GM23338 (cell line): ENCODE measurements at regions not wholly inside any gene's neighbourhood (a gene's known extent, or its start where the extent isn't known, plus 50 kb on each side); places are given as distances from the start of the nearest gene placed in this dataset.

Experiments
- ATAC-seq: fragments of 200-7000 bp; cut with Tn5 transposase; 3 replicates; pipeline ENCODE4 v1.9.1; 2020
- DNase-seq: peaks from one replicate; pipeline ENCODE4 v3.0.0-alpha.2; 2015; ENCODE audit warnings: low spot score
- H2AFZ ChIP-seq: fragments of 200-600 bp; sonication (generic); 2 replicates; pipeline ENCODE4 v1.8.0; 2016; ENCODE audit warnings: antibody characterized with exemption, mild to moderate bottlenecking, moderate library complexity
- H3F3A ChIP-seq: fragments of 200-600 bp; sonication (generic); replicated peaks from 2 replicates; pipeline ENCODE4 v1.8.0; 2017; ENCODE audit warnings: antibody characterized with exemption, mixed run types, low read depth
- H3K27ac ChIP-seq: fragments of 200-600 bp; sonication (generic); 2 replicates; pipeline ENCODE4 v1.6.1; 2016; ENCODE audit warnings: low read depth
- H3K27me3 ChIP-seq: fragments of 200-600 bp; sonication (generic); 2 replicates; pipeline ENCODE4 v1.8.0; 2016; ENCODE audit warnings: mild to moderate bottlenecking, mixed run types, moderate library complexity; ENCODE audit not compliant: insufficient read depth
- H3K36me3 ChIP-seq: fragments of 200-600 bp; sonication (generic); 2 replicates; pipeline ENCODE4 v1.8.0; 2016; ENCODE audit warnings: mild to moderate bottlenecking; ENCODE audit not compliant: insufficient read depth
- H3K4me1 ChIP-seq: fragments of 200-600 bp; sonication (generic); 2 replicates; pipeline ENCODE4 v1.8.0; 2016; ENCODE audit warnings: mild to moderate bottlenecking, moderate library complexity; ENCODE audit not compliant: insufficient read depth
- H3K4me2 ChIP-seq: fragments of 200-600 bp; sonication (generic); 2 replicates; pipeline ENCODE4 v1.7.1; 2017; ENCODE audit warnings: mixed run types
- H3K4me3 ChIP-seq: fragments of 200-600 bp; sonication (generic); 2 replicates; pipeline ENCODE4 v1.6.1; 2016; ENCODE audit warnings: mixed run types
- H3K79me2 ChIP-seq: fragments of 200-600 bp; sonication (generic); replicated peaks from 2 replicates; pipeline ENCODE4 v1.8.0; 2017; ENCODE audit warnings: mild to moderate bottlenecking; ENCODE audit not compliant: insufficient read depth
- H3K9me2 ChIP-seq: fragments of 200-600 bp; sonication (generic); 2 replicates; pipeline ENCODE4 v1.8.0; 2017; ENCODE audit not compliant: insufficient read depth
- H4K20me1 ChIP-seq: fragments of 200-600 bp; sonication (generic); replicated peaks from 2 replicates; pipeline ENCODE4 v1.8.0; 2017; ENCODE audit warnings: mild to moderate bottlenecking; ENCODE audit not compliant: insufficient read depth
- H3K27ac Mint-ChIP-seq: 2 replicates; pipeline ENCODE4 v1.8.0; 2020; ENCODE audit warnings: inconsistent platforms, mild to moderate bottlenecking, moderate library complexity, mixed read lengths
- H3K27me3 Mint-ChIP-seq: 3 replicates; pipeline ENCODE4 v1.8.0; 2022; ENCODE audit warnings: low read depth, mild to moderate bottlenecking, moderate library complexity, mixed read lengths, inconsistent platforms; ENCODE audit not compliant: insufficient read depth, poor library complexity
- H3K36me3 Mint-ChIP-seq: 3 replicates; pipeline ENCODE4 v1.8.0; 2021; ENCODE audit warnings: low read depth, mild to moderate bottlenecking, inconsistent platforms, moderate library complexity, mixed read lengths
- H3K4me1 Mint-ChIP-seq: 3 replicates; pipeline ENCODE4 v1.8.0; 2020; ENCODE audit warnings: mild to moderate bottlenecking, inconsistent platforms, mixed read lengths
- H3K4me3 Mint-ChIP-seq: 3 replicates; pipeline ENCODE4 v1.8.0; 2021; ENCODE audit warnings: moderate library complexity, mild to moderate bottlenecking, inconsistent platforms, mixed read lengths
- H3K9me3 Mint-ChIP-seq: 3 replicates; pipeline ENCODE4 v1.8.0; 2020; ENCODE audit warnings: moderate library complexity, mild to moderate bottlenecking, inconsistent platforms, mixed read lengths
- CTCF ChIP-seq, 2 experiments: fragments of 200-600 bp in 1 of 2; sonication (generic) in 1 of 2; conservative IDR thresholded peaks; 2 replicates each; pipeline versions ENCODE4 v1.5.1 to v1.6.1; 2016 to 2017; ENCODE audit warnings: antibody characterized with exemption in 2 of 2, low read depth in 2 of 2, mild to moderate bottlenecking in 2 of 2, moderate library complexity in 1 of 2
- ETS1 ChIP-seq: IDR thresholded peaks from 2 replicates; pipeline ENCODE4 v1.6.1; 2016; ENCODE audit warnings: antibody characterized with exemption
- EZH2 ChIP-seq: fragments of 200-600 bp; sonication (generic); IDR thresholded peaks from one replicate; pipeline ENCODE4 v1.8.0; 2017; ENCODE audit warnings: antibody characterized with exemption, mild to moderate bottlenecking, low read depth; ENCODE audit not compliant: unreplicated experiment
- EZH2phosphoT487 ChIP-seq: fragments of 200-600 bp; sonication (generic); IDR thresholded peaks from one replicate; pipeline ENCODE4 v1.8.1; 2018; ENCODE audit warnings: antibody characterized with exemption; ENCODE audit not compliant: unreplicated experiment
- JUNB ChIP-seq: IDR thresholded peaks from one replicate; pipeline ENCODE4 v1.6.1; 2016; ENCODE audit warnings: antibody characterized with exemption; ENCODE audit not compliant: unreplicated experiment
- NANOG ChIP-seq: IDR thresholded peaks from 2 replicates; pipeline ENCODE4 v1.6.1; 2016; ENCODE audit warnings: antibody characterized with exemption, borderline replicate concordance
- POLR2AphosphoS5 ChIP-seq: IDR thresholded peaks from 2 replicates; pipeline ENCODE4 v1.6.1; 2016; ENCODE audit warnings: antibody characterized with exemption, low read depth
- REST ChIP-seq: IDR thresholded peaks from one replicate; pipeline ENCODE4 v1.6.1; 2018; ENCODE audit warnings: antibody characterized with exemption; ENCODE audit not compliant: unreplicated experiment
- STAT1 ChIP-seq: IDR thresholded peaks from one replicate; pipeline ENCODE4 v1.6.1; 2016; ENCODE audit warnings: antibody characterized with exemption; ENCODE audit not compliant: unreplicated experiment
- ZNF331 ChIP-seq: fragments of 250-450 bp; sonication (Bioruptor Pico); IDR thresholded peaks from 2 replicates; pipeline ENCODE4 v1.5.0; 2020; ENCODE audit warnings: low read depth, mild to moderate bottlenecking, moderate library complexity

- no peak overlapping the region for H2AFZ ChIP-seq
- Mint-ChIP-seq H3K27me3 (no peaks in the 10 kb centered on the region), H3K4me3 (no peak overlapping the region), H3K27ac (no peak overlapping the region), H3K36me3 (no peaks in the 10 kb centered on the region), H3K9me3 (no peaks in the 10 kb centered on the region), H3K4me1 (no peaks in the 10 kb centered on the region)
- H4K20me1 ChIP-seq, result no peaks in the 10 kb centered on the region
- TF ChIP-seq CTCF (conservative IDR thresholded peaks at IDR 0.05; ENCODE audit: low read depth in 2 of 2) (no peak), JUNB (no peak), REST (no peak), POLR2AphosphoS5 (no peak), EZH2 (no peak), NANOG (no peak), EZH2phosphoT487 (no peak), STAT1 (no peak), ETS1 (no peak), ZNF331 (no peak)
- H3K4me1 ChIP-seq, result no peaks in the 10 kb centered on the region
- H3K4me2 ChIP-seq, result no peak overlapping the region
- ATAC-seq (no peak), DNase-seq (no peak)
- no peaks in the 10 kb centered on the region for H3K36me3 ChIP-seq
- no peaks in the 10 kb centered on the region for H3K27me3 ChIP-seq
- H3K79me2 ChIP-seq, result no peaks in the 10 kb centered on the region
- H3K9me2 ChIP-seq, result no peaks in the 10 kb centered on the region
- no peaks in the 10 kb centered on the region for H3F3A ChIP-seq
- H3K27ac ChIP-seq, result no peak overlapping the region
- H3K4me3 ChIP-seq, result no peak overlapping the region
Measured at GRCh38 chr12:47024463-47024862, 55.0 kb upstream of the PCED1B start.

GRCh38 chr12:47025349-47025748 lies 54.1 kb upstream of the PCED1B start:
- Mint-ChIP-seq H3K4me3 (no peak overlapping the region), H3K27ac (no peak overlapping the region), H3K27me3 (no peaks in the 10 kb centered on the region), H3K4me1 (no peaks in the 10 kb centered on the region), H3K9me3 (no peaks in the 10 kb centered on the region), H3K36me3 (no peaks in the 10 kb centered on the region)
- ATAC-seq (no peak), DNase-seq (no peak)
- Histone ChIP-seq H3K4me1 (no peaks in the 10 kb centered on the region), H3K27ac (no peak overlapping the region), H3K4me3 (no peak overlapping the region), H2AFZ (no peak overlapping the region), H3K79me2 (no peaks in the 10 kb centered on the region), H3K4me2 (no peak overlapping the region), H3F3A (no peaks in the 10 kb centered on the region), H4K20me1 (no peaks in the 10 kb centered on the region), H3K27me3 (no peaks in the 10 kb centered on the region), H3K36me3 (no peaks in the 10 kb centered on the region), H3K9me2 (no peaks in the 10 kb centered on the region)
- TF ChIP-seq NANOG, result no peak
- TF ChIP-seq POLR2AphosphoS5, result no peak
- TF ChIP-seq EZH2, result no peak
